Testis (tissue), 2 donors: ENCODE measurements at regions not wholly inside any gene's neighbourhood (a gene's known extent, or its start where the extent isn't known, plus 50 kb on each side); places are given as distances from the start of the nearest gene placed in this dataset.

ENCODE experiments used
- CTCF ChIP-seq, 3 experiments: fragments of 450-650 bp in 2 of 3; fragments of 200-600 bp in 1 of 3; sonication (generic) in 1 of 3; IDR thresholded peaks; one replicate each; pipeline ENCODE4 v1.5.1; 2016 to 2019; ENCODE audit warnings: antibody characterized with exemption in 3 of 3, mild to moderate bottlenecking in 2 of 3, moderate library complexity in 1 of 3
- POLR2A ChIP-seq: fragments of 450-650 bp; IDR thresholded peaks from one replicate; pipeline ENCODE4 v1.6.1; 2017; ENCODE audit warnings: antibody characterized with exemption, mild to moderate bottlenecking, moderate library complexity

GRCh38 chr22:47696776-47697175 is 934.3 kb downstream of the TBC1D22A start:
- TF ChIP-seq CTCF (IDR thresholded peaks at IDR 0.05) = no peak
- TF ChIP-seq POLR2A = no peak
